Limb (tissue), 2 donors: ENCODE measurements at regions not wholly inside any gene's neighbourhood (a gene's known extent, or its start where the extent isn't known, plus 50 kb on each side); places are given as distances from the start of the nearest gene placed in this dataset.
"Not testable (repeated sequence)": the region's sequence is repeated elsewhere in the genome, so short reads cannot be mapped to it uniquely, and the experiment has no call there.

Experiments used
- DNase-seq, 2 donors: peaks; one replicate each; pipeline ENCODE4 v3.0.0-alpha.2; 2016; ENCODE audit errors: extremely low spot score in 2 of 2

DNA sequence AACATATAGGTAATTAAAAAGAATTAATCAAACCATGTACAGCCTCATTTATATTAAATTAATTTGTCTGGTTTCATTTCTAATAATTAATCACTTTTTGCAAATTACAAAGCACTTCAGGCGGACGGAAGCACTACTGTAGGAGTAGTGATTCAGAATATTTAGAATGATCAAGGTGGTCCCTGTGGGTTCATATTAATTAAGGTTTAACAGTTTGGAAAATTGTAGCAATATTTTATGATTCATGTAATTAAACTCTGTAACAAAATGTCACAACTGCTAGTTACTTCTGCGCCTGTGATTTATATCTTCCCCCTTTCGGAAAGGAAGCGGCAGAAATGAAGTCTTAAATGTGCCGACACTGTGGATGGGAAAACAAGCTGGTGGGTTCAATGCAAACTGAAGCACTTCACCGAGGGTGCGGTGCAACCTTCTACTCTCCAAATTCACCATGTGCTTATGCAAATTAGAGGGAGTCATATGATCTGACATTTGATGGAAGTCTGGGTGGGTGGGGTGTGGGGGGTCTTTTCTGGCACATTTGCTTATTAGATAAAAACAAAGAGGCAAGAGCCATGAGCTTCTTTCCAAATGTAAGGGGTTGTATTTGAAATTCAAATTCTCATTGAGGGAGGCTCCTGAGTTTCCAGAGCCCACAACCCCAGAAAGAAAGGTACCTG, 679.4 kb downstream of the TOX3 start:
- DNase-seq: no peak

GRCh38 chr16:51864575-51864974, 682.4 kb downstream of the TOX3 start:
- DNase-seq: no peak

DNA sequence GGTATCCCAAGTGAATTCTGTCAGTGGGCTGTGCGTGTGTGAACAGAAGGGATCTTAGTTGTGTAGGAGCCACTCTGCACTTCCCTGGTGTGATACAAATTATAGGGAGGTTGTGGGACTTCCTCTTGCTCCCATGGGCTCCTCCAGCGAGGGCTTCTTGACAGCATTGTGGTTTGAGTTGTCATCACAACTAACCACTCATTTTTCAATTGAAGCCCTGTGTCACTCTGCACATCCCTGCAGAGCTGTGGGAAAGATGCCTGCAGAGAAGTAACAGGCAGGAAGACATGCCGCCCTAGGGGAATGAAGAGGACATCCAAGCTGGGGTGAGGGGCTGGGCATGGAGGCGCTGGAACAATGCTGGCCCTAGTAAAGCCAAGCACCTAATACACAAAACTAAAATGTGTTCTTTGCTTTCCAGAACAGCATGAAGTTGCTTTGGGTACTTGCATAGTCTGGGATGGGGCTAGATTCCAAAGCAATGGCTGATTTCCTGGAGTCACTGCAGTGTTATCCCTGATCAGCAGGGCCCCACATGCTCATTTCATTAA, 692.5 kb downstream of the TOX3 start:
- no peak for DNase-seq

GRCh38 chr16:51853586-51853985, 693.4 kb downstream of the TOX3 start:
- no peak for DNase-seq

GRCh38 chr16:51852892-51853291, 694.1 kb downstream of the TOX3 start:
- DNase-seq: no peak

- DNase-seq: no peak
Measured at GRCh38 chr16:51851111-51851510, 695.8 kb downstream of the TOX3 start.

DNA sequence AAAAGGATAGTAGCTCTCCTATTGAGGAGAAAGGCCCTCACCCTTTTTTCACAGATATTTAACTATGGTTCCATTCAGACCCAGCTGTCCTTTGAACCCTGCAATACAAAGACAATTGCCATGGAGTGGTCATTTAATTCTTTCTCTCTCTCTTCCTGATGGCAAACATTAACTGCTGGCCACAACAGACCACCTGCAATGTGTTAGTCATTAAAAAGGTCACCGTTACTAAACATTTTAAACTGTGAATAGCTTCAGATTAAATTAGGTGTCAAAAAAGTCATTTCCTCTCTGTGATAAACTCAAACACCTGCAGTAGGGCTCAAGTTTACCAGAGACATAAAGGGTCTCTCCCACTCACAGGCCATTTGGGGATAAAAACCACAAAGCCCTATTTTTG, 697.2 kb downstream of the TOX3 start:
- no peak for DNase-seq

DNA sequence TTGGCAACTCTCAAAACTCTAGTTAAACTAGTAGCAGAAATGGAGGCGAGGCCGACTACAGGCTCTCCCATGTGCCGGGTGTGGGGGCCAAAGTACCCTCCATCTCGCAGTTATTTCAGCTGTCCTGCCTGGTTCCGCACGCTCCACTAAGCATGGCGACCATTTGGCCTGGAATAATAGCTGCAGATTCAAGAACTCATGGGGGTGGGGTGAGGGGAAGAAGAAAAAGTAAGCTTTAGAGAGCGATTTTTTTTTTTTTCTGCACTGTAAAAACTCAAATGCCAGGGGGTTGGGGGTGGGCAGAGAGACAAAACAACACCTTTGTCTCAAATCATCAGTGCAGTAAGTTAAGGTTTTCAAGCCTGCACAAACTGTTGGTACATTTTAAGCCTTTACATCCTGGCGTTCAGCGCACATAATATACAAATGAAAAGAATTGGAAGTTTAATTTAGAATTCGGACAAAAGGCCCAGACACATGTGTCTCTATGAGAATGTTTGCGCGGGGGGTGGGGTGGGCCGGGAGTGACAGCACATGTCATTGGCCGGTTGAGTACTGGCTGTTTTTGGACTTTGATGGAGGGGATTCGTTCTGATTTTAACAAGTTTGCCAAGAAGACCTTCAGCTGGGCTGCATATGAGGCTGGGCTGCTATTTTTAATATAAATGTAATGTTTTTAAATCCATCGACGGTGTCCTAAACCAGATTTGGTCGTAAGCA, 694.7 kb upstream of the SALL1 start:
- DNase-seq: peak in 1 of 2 donors; percentile 45

- no peak for DNase-seq
Measured at GRCh38 chr16:51839727-51840462, 688.8 kb upstream of the SALL1 start.

DNA sequence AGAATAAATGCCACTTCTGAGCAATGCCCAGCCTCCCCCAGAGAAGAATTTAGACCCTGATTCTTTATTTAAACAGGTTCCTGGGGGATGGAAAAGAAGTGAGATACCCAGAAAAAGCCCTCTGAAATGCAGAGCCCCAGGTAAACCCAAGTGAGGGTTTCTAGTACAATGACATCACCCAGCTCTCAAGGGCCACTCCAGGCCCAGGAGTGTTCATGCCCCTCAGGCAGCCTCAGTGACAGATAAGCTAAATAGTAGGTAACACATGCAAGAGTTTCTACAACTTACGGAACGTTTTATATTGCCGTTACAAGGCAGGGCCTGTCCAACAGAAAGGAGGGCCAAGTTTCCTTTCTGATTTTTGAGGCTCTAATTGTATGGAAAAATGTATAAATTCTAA, 683.7 kb upstream of the SALL1 start:
- DNase-seq: no peak

DNA sequence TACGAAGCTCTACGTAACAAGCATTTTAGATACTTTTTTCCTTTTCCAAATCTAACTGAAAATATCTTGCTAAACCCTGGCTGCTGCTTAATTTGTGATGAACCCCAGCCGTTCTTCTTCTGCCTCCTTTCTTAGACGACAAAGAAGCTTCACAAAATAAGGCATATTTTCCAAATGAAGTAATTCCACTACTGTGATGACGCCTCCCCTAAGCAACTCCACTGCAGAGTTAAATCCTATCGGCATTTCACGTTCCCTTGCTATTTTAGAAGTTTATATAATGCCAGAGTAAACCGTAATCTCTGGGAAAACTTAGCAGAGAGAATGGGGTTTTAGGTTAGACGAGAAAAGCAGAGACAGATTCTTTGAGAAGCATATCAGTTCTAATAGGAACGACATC, 683.1 kb upstream of the SALL1 start:
- no peak for DNase-seq

GRCh38 chr16:51831595-51832367, 680.7 kb upstream of the SALL1 start:
- DNase-seq: no peak

GRCh38 chr16:51831034-51831433, 680.0 kb upstream of the SALL1 start:
- not testable (repeated sequence) for DNase-seq

GRCh38 chr16:51825779-51826178, 674.7 kb upstream of the SALL1 start:
- no peak for DNase-seq

GRCh38 chr16:51822471-51822870, 671.4 kb upstream of the SALL1 start:
- DNase-seq: no peak

GRCh38 chr16:51821527-51821926, 670.5 kb upstream of the SALL1 start:
- no peak for DNase-seq

- no peak for DNase-seq
Measured at GRCh38 chr16:51820176-51820575, 669.1 kb upstream of the SALL1 start.

DNA sequence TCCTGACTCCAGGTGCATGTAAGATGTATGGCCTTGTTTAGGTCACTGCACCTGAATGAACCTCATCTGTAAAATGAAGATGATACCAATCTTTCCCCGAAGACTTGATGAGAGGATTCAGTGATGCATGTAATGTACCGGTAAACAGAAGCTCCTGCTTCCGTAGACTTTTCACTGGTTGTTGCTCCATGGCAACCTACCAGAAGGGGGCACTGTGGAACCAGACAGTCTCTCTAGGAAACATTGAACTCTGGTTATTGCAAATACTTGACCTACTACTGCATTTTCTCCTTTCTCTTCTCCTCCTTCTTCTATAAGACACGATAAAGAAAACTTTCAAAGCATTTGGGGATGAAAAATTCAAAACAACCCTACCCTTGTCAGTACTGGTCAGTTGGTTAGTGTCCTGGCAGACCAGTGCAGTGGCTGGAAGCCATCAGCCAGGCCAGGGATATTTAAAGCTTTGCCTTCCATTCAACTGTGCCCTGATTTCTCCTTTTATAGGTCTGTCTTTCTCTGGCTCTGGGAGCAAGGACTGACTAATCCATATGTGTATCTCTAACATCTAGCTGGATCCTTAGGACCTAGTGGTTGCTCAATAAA, 667.4 kb upstream of the SALL1 start:
- peak in 1 of 2 donors; percentile 47 for DNase-seq

DNA sequence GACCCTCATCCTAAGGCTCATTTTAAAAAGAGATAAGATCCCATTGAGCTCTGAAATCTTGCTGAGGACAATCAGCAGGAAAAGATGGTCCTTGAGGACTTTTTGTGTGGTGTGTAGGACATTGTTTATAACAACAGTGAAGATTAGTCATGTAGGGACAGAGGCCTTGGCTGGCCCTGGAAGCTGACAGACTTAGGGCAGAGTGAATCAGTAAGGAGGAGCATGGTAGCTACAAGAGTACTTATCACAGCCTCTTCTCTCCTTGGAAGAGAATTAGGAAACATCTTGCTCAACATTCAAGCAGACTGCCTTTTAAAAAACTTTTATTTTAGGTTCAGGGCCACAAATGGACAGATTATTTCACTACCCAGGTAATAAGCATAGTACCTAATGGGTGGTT, 665.9 kb upstream of the SALL1 start:
- no peak for DNase-seq

GRCh38 chr16:51815523-51815922, 664.5 kb upstream of the SALL1 start:
- no peak for DNase-seq

- DNase-seq: no peak
Measured at GRCh38 chr16:51814617-51815016, 663.5 kb upstream of the SALL1 start.
